GM12878 (cell line): ENCODE measurements at regions not wholly inside any gene's neighbourhood (a gene's known extent, or its start where the extent isn't known, plus 50 kb on each side); places are given as distances from the start of the nearest gene placed in this dataset.

Source experiments
- ATAC-seq: fragments of 200-7000 bp; cut with Tn5 transposase; 3 replicates; pipeline ENCODE4 v1.9.1; 2020; ENCODE audit warnings: mild to moderate bottlenecking, moderate library complexity
- BruUV-seq: library from RNA; stranded (reverse); fragments of 400-500 nt; replicated peaks from 2 replicates; lab custom pipeline; 2021; lab: Mats Ljungman, UMichigan
- CTCF ChIA-PET: fragments of 300-600 bp; sonication (Branson Sonifier 250); formaldehyde crosslinking; extraction: SDS; loops from one replicate; lab custom pipeline; 2021; ENCODE audit warnings: inconsistent platforms; lab: Yijun Ruan, JAX
- POLR2A ChIA-PET: fragments of 350-600 bp; formaldehyde crosslinking; extraction: SDS; loops from one replicate; lab custom pipeline; 2021; ENCODE audit warnings: inconsistent platforms; lab: Charles Lee
- RAD21 ChIA-PET: fragments of 300-600 bp; sonication (Branson Sonifier 250); formaldehyde crosslinking; loops from one replicate; lab custom pipeline; 2023; ENCODE audit warnings: antibody characterized with exemption; ENCODE audit not compliant: unreplicated experiment; lab: Charles Lee
- SMC1A ChIA-PET: fragments of 300-600 bp; sonication (Branson Sonifier 250); formaldehyde crosslinking; loops from one replicate; lab custom pipeline; 2023; ENCODE audit not compliant: unreplicated experiment, uncharacterized antibody; lab: Charles Lee
- DNase-seq: peaks from one replicate; pipeline ENCODE4 v3.0.0-alpha.2; 2011; ENCODE audit warnings: low read depth, low spot score
- FAIRE-seq: peaks from 3 replicates; lab custom pipeline; 2011; peaks lifted over from hg19 to GRCh38; lab: Jason Lieb, UNC
- H2AFZ ChIP-seq: 2 replicates; pipeline ENCODE4 v1.6.0; 2011; ENCODE audit warnings: low read depth, low read length, control low read depth; ENCODE audit not compliant: control insufficient read depth
- H3K27ac ChIP-seq: 2 replicates; pipeline ENCODE4 v1.5.1; 2011; ENCODE audit warnings: control low read depth; ENCODE audit not compliant: control insufficient read depth, insufficient read depth
- H3K27me3 ChIP-seq, 2 experiments: replicated peaks in 1 of 2; 2 replicates each; pipeline versions ENCODE4 v1.6.0 to v1.6.1; 2011; ENCODE audit warnings: low read length in 1 of 2; ENCODE audit not compliant: control insufficient read depth in 2 of 2, insufficient read depth in 2 of 2
- H3K36me3 ChIP-seq, 2 experiments: 2 replicates each; pipeline ENCODE4 v1.5.1; 2011; ENCODE audit warnings: low read length in 1 of 2; ENCODE audit not compliant: control insufficient read depth in 2 of 2, insufficient read depth in 2 of 2
- H3K4me1 ChIP-seq: 2 replicates; pipeline ENCODE4 v1.6.1; 2011; ENCODE audit warnings: mild to moderate bottlenecking, low read length, moderate library complexity, mixed read lengths; ENCODE audit not compliant: control insufficient read depth, insufficient read depth
- H3K4me2 ChIP-seq: 2 replicates; pipeline ENCODE4 v1.6.0; 2011; ENCODE audit warnings: control low read depth; ENCODE audit not compliant: control insufficient read depth, insufficient read depth
- H3K4me3 ChIP-seq: fragments of 200-600 bp; sonication (generic); 2 replicates; pipeline ENCODE4 v1.5.1; 2016
- H3K79me2 ChIP-seq: 2 replicates; pipeline ENCODE4 v1.6.0; 2011; ENCODE audit warnings: low read length; ENCODE audit not compliant: control insufficient read depth, insufficient read depth
- H3K9ac ChIP-seq: 2 replicates; pipeline ENCODE4 v1.8.0; 2011; ENCODE audit warnings: low read length, control low read depth, mixed read lengths; ENCODE audit not compliant: control insufficient read depth, insufficient read depth
- H3K9me3 ChIP-seq: replicated peaks from 3 replicates; pipeline ENCODE4 v1.5.1; 2011; ENCODE audit warnings: mild to moderate bottlenecking, low read length; ENCODE audit not compliant: control insufficient read depth, insufficient read depth
- H4K20me1 ChIP-seq: 2 replicates; pipeline ENCODE4 v1.6.0; 2011; ENCODE audit not compliant: control insufficient read depth, insufficient read depth
- BHLHE40 ChIP-seq, 2 experiments: fragments of 450-650 bp in 1 of 2; IDR thresholded peaks; 2 replicates each; pipeline ENCODE4 v1.6.1; 2011 to 2017; ENCODE audit warnings: low read depth in 2 of 2, borderline replicate concordance in 1 of 2, improper control_type of control experiment in 1 of 2, low read length in 1 of 2, mild to moderate bottlenecking in 1 of 2
- CBFB ChIP-seq: IDR thresholded peaks from 2 replicates; pipeline ENCODE4 v1.6.1; 2016; ENCODE audit warnings: antibody characterized with exemption, low read depth
- EZH2 ChIP-seq: IDR thresholded peaks from 2 replicates; pipeline ENCODE4 v1.6.1; 2012; ENCODE audit warnings: low read depth, mild to moderate bottlenecking, control low read depth, inconsistent platforms, low read length, borderline replicate concordance; ENCODE audit not compliant: control insufficient read depth
- HCFC1 ChIP-seq: fragments of 150-350 bp; IDR thresholded peaks from 2 replicates; pipeline ENCODE4 v1.6.1; 2014; ENCODE audit warnings: low read length
- JUND ChIP-seq: IDR thresholded peaks from 2 replicates; pipeline ENCODE4 v1.6.1; 2012; ENCODE audit warnings: low read depth, mild to moderate bottlenecking, low read length, improper control_type of control experiment, moderate library complexity
- KLF5 ChIP-seq: fragments of 450-650 bp; IDR thresholded peaks from 2 replicates; pipeline ENCODE4 v1.6.1; 2014; ENCODE audit warnings: mild to moderate bottlenecking; ENCODE audit not compliant: partially characterized antibody
- MTA3 ChIP-seq: IDR thresholded peaks from 2 replicates; pipeline ENCODE4 v1.6.1; 2012; ENCODE audit warnings: low read length, inconsistent platforms, borderline replicate concordance
- SMC3 ChIP-seq: IDR thresholded peaks from 2 replicates; pipeline ENCODE4 v1.6.1; 2011; ENCODE audit warnings: low read length, improper control_type of control experiment, borderline replicate concordance
- SPI1 ChIP-seq: IDR thresholded peaks from 2 replicates; pipeline ENCODE4 v1.6.1; 2011; ENCODE audit warnings: low read depth, mild to moderate bottlenecking, low read length, moderate library complexity, borderline replicate concordance; ENCODE audit not compliant: insufficient read depth
- TAF1 ChIP-seq: IDR thresholded peaks from 2 replicates; pipeline ENCODE4 v1.6.1; 2011; ENCODE audit warnings: mild to moderate bottlenecking, low read depth, low read length, borderline replicate concordance
- ZZZ3 ChIP-seq: IDR thresholded peaks from 2 replicates; pipeline ENCODE4 v1.6.1; 2011; ENCODE audit warnings: low read depth; ENCODE audit not compliant: control insufficient read depth, insufficient read length
- WGBS: methylation state at CpG from one replicate; pipeline ENCODE4 v1.1.6; 2016; ENCODE audit warnings: low lambda C conversion rate; ENCODE audit not compliant: insufficient replicate concordance, insufficient coverage; ENCODE audit errors: missing lambda C conversion rate; 5-methylcytosine and 5-hydroxymethylcytosine counted together
- in situ Hi-C: fragments of 300-500 bp; cut with MboI; formaldehyde crosslinking; loops from 9 replicates; pipeline ENCODE4 v1.14.3; 2018; ENCODE audit warnings: mixed read lengths
- intact Hi-C: fragments of 100-400 bp; cut with micrococcal nuclease; formaldehyde crosslinking; loops from one replicate; pipeline ENCODE4 v1.14.2; 2022; ENCODE audit not compliant: unreplicated experiment
- TF ChIP-seq, protein P1 (sequence below): IDR thresholded peaks from 2 replicates; pipeline ENCODE4 v1.6.1; 2011; ENCODE audit warnings: low read depth, mild to moderate bottlenecking, low read length, moderate library complexity, borderline replicate concordance; ENCODE audit errors: extremely low read depth

DNA sequence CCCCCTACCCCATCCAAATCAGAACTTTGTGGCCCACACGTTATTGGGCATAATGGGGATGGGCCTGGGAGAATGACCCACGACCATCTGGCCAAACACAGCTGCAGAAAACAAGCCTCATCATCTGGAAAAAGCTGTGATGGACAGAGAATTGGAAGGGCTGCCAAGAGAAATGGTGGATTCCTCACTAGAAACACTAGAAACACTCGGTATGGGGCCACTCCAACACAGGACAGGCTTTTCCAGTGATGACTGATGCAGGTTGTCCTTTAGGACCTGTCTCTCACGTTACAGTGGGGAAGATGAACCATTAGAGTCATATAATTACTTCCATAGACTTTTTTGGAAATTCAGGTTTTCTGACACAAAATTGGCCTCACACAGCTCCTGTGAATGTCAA lies 172.4 kb upstream of the TARS1 start:
- SMC1A ChIA-PET: no interaction called here
- DNase-seq (no peak), ATAC-seq (no peak)

DNA sequence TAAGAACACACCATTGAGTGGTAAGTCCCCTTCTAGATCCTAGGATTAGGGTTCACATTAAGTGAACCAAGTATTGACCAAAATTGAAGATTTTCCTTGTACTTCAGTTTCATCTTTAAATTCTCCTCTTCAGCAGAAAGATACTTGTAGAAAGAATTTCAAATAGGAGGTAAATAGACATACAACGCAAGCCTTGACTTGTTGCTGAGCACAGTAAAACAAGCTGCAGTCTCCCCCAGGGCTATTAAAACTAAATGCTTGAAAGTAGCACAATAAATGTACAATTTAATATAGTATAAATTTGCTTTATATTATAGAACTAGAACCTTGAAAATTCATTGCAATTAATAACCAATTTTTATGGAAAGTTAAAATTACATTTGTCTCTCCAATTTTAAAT lies 170.1 kb upstream of the TARS1 start:
- no peak for FAIRE-seq
- Histone ChIP-seq H3K9ac (no peak overlapping the region), H3K9me3 (no peaks in the 10 kb centered on the region), H2AFZ (no peak overlapping the region), H3K4me3 (no peak overlapping the region), H3K4me2 (no peak overlapping the region), H3K4me1 (no peaks in the 10 kb centered on the region), H3K36me3 (no peaks in the 10 kb centered on the region), H3K27me3 (no peaks in the 10 kb centered on the region; a peak in 1 of 4 replicates), H4K20me1 (no peaks in the 10 kb centered on the region), H3K27ac (no peak overlapping the region), H3K79me2 (no peaks in the 10 kb centered on the region)
- WGBS: 0% methylated on average over 1 of the region's 1 CpG
- ATAC-seq: no peak
- RAD21 ChIA-PET: no interaction called here
- POLR2A ChIA-PET: no interaction called here
- CTCF ChIA-PET: no interaction called here
- no peak for DNase-seq
- intact Hi-C loops: no loop called here
- TF ChIP-seq MTA3 (no peak), EZH2 (no peak), SMC3 (no peak), ZZZ3 (no peak), TAF1 (no peak), KLF5 (no peak)
- SMC1A ChIA-PET: interaction anchor here (1.4 kb wide), 1 partner anchor 13 kb away, joined by 3 read pairs; no protein-coding TSS in a partner anchor
- in situ Hi-C loops: no loop called here
- BruUV-seq: no TSS peak

More for the DNA sequence above, 172.4 kb upstream of the TARS1 start:
- Histone ChIP-seq H3K9me3 (no peaks in the 10 kb centered on the region), H3K4me3 (no peak overlapping the region), H2AFZ (no peak overlapping the region), H3K79me2 (no peaks in the 10 kb centered on the region), H3K4me1 (no peaks in the 10 kb centered on the region), H3K27ac (no peak overlapping the region), H4K20me1 (no peaks in the 10 kb centered on the region), H3K4me2 (no peak overlapping the region), H3K9ac (no peak overlapping the region), H3K36me3 (no peaks in the 10 kb centered on the region), H3K27me3 (no peaks in the 10 kb centered on the region; a peak in 1 of 4 replicates)
- in situ Hi-C loops: no loop called here
- BruUV-seq: no TSS peak
- no peak for FAIRE-seq
- ChIA-PET CTCF (no interaction called here), RAD21 (no interaction called here), POLR2A (no interaction called here)
- intact Hi-C loops: no loop called here
- WGBS: 3% methylated on average over 4 of the region's 4 CpGs
- no peak for TF ChIP-seq CBFB
- no peak for TF ChIP-seq BHLHE40 (IDR thresholded peaks at IDR 0.05; ENCODE audit: borderline replicate concordance in 1 of 2, low read depth in 2 of 2, low read length in 1 of 2)
- TF ChIP-seq, protein P1, sequence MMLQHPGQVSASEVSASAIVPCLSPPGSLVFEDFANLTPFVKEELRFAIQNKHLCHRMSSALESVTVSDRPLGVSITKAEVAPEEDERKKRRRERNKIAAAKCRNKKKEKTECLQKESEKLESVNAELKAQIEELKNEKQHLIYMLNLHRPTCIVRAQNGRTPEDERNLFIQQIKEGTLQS: no peak
- no peak for TF ChIP-seq JUND
- TF ChIP-seq HCFC1: no peak
- no peak for TF ChIP-seq SPI1
